ENCODE measurements at regions not wholly inside any gene's neighbourhood (a gene's known extent, or its start where the extent isn't known, plus 50 kb on each side); places are given as distances from the start of the nearest gene placed in this dataset.

DNA sequence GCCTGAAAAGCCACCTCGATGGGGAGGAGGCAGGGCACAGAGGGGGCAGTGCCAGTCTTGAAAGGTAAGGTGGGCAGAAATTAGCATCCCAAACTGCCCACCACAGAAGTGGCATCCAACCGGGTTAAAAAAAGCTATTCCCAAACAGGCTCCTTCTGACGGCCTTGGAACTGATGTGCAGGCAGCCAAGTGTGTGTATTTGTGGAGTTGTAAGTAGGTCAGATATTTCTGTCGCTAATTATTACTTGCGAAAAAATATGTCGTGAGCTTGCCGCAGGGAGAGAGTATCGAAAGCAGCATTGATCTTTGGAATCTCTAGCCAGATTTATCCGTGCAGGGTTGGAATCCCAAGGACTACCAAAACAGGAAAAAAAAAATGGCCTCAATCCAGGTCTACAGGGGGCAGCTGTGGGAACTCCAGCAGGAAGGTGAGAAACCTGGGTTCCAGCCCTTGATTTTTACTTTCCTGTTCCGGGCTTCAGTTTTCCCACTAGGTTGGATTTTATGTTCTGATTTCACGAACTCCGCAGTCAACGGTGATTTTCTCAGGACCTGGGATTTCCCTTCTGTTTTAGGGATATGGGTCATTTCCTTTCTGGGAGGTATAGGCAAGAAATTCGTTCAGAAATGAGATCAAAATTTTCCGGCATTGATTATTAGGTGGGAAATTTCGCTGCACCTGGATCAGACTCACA, 200.8 kb downstream of the RGS3 start:
- DNase-seq = no peak
- intact Hi-C loops (cut with DNase I; ENCODE audit: low total_unique reads) = no loop called here
- TF ChIP-seq POLR2A (IDR thresholded peaks at IDR 0.05) (no peak), POLR2AphosphoS5 (IDR thresholded peaks at IDR 0.05) (no peak)
- TF ChIP-seq, protein P1, sequence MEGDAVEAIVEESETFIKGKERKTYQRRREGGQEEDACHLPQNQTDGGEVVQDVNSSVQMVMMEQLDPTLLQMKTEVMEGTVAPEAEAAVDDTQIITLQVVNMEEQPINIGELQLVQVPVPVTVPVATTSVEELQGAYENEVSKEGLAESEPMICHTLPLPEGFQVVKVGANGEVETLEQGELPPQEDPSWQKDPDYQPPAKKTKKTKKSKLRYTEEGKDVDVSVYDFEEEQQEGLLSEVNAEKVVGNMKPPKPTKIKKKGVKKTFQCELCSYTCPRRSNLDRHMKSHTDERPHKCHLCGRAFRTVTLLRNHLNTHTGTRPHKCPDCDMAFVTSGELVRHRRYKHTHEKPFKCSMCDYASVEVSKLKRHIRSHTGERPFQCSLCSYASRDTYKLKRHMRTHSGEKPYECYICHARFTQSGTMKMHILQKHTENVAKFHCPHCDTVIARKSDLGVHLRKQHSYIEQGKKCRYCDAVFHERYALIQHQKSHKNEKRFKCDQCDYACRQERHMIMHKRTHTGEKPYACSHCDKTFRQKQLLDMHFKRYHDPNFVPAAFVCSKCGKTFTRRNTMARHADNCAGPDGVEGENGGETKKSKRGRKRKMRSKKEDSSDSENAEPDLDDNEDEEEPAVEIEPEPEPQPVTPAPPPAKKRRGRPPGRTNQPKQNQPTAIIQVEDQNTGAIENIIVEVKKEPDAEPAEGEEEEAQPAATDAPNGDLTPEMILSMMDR (IDR thresholded peaks at IDR 0.05 in 8 of 11, conservative IDR thresholded peaks at IDR 0.05 in 3 of 11) = no peak
- Histone ChIP-seq H3K27ac (no peak overlapping the region), H3K4me1 (no peaks in the 10 kb centered on the region), H3K27me3 (replicated peaks in 1 of 7) (peaks cover 0 to 12% (median 0%) of the 10 kb centered on the region in 7 donors), H3K9me3 (no peaks in the 10 kb centered on the region), H3K4me3 (no peak overlapping the region), H3K36me3 (no peaks in the 10 kb centered on the region)
- 73 to 89% (median 82%) methylated on average over 16 of the region's 16 CpGs for WGBS, 5 donors

DNA sequence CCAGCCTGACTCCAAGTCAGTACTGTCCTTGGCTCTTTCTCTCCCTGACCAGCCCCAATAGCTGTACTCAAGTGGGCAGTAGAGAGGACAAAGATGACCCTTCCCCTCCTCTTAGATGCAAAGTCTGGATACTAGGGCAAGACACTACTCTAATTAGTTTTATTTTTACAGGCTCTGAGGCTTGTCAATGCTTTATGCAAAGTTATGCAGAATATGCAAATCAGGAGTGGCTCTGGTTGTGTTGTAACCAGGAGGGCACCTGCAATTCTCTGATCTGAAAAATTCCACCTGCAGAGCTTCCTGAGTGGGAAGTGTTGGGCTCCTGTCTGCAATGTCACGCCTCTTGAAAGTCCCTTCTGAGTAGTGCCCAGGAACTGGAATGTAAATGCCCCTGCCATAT, 201.5 kb downstream of the RGS3 start:
- H3K27ac ChIP-seq = no peak overlapping the region
- WGBS, 5 donors = 82 to 100% (median 88%) methylated on average over 1 of the region's 1 CpG
- H3K4me1 ChIP-seq = no peaks in the 10 kb centered on the region
- intact Hi-C loops (cut with DNase I; ENCODE audit: low total_unique reads) = no loop called here
- no peaks in the 10 kb centered on the region for H3K9me3 ChIP-seq
- peaks cover 0 to 5% (median 0%) of the 10 kb centered on the region in 7 donors for H3K27me3 ChIP-seq (replicated peaks in 1 of 7)
- TF ChIP-seq, protein P1 (IDR thresholded peaks at IDR 0.05 in 8 of 11, conservative IDR thresholded peaks at IDR 0.05 in 3 of 11) = no peak
- TF ChIP-seq POLR2AphosphoS5 (IDR thresholded peaks at IDR 0.05) = no peak
- no peak for TF ChIP-seq POLR2A (IDR thresholded peaks at IDR 0.05)
- H3K4me3 ChIP-seq = no peak overlapping the region
- no peak for DNase-seq
- no peaks in the 10 kb centered on the region for H3K36me3 ChIP-seq

DNA sequence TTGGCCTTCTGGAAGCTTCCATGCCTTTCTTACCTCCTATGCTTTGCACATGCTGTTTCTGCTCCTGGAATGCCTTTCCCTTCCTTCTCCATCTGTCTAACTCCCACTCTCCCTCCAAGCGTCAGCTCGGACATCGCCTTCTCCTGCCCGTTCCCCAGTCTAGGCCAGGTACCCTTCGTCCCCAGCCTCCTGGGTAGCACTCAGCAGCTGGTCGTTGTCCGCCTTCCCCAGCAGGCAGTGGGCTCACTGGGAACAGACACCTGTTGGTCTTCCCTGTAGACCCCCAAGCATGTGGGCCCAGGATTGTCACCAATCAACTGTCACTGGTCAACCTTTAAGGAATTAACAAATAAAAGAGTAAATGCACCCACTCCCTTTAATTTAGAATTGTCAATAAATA, 202.2 kb downstream of the RGS3 start:
- no peak for DNase-seq
- H3K4me3 ChIP-seq = no peak overlapping the region
- no peaks in the 10 kb centered on the region for H3K4me1 ChIP-seq
- TF ChIP-seq POLR2A (IDR thresholded peaks at IDR 0.05) (no peak), POLR2AphosphoS5 (IDR thresholded peaks at IDR 0.05) (no peak)
- TF ChIP-seq, protein P1 (IDR thresholded peaks at IDR 0.05 in 8 of 11, conservative IDR thresholded peaks at IDR 0.05 in 3 of 11) = no peak
- no peaks in the 10 kb centered on the region for H3K36me3 ChIP-seq
- intact Hi-C loops (cut with DNase I; ENCODE audit: low total_unique reads) = no loop called here
- H3K27ac ChIP-seq = no peak overlapping the region
- peaks cover 0 to 5% (median 0%) of the 10 kb centered on the region in 7 donors for H3K27me3 ChIP-seq (replicated peaks in 1 of 7)
- 88 to 98% (median 91%) methylated on average over 7 of the region's 7 CpGs for WGBS, 5 donors
- no peaks in the 10 kb centered on the region for H3K9me3 ChIP-seq

DNA sequence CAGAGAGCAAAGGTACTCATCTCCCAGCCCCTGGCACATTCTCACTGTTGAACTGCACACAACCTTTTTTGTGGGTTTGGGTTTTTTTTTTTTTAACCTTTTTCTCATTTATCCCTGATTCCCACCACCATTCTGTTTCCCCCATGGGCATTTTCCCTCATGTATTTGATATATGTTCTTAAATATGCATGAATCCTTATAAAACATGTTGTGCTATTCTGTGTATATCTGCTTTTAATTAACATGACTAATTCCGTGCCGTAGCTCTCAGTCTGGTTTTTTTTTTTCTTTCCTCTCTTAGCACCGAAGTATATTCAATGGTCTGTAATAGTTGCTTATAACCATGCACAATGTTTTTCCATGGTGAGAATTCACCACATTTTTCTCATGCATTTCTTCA, 204.5 kb downstream of the RGS3 start:
- Histone ChIP-seq H3K27ac (no peak overlapping the region), H3K36me3 (no peaks in the 10 kb centered on the region), H3K9me3 (no peaks in the 10 kb centered on the region), H3K4me1 (no peaks in the 10 kb centered on the region), H3K27me3 (replicated peaks in 1 of 7) (peaks cover 0 to 1% (median 0%) of the 10 kb centered on the region in 7 donors), H3K4me3 (no peak overlapping the region)
- WGBS, 5 donors = 89 to 94% (median 93%) methylated on average over 3 of the region's 3 CpGs
- no peak for DNase-seq
- intact Hi-C loops (cut with DNase I; ENCODE audit: low total_unique reads) = no loop called here
- TF ChIP-seq POLR2AphosphoS5 (IDR thresholded peaks at IDR 0.05) = no peak
- TF ChIP-seq, protein P1 (IDR thresholded peaks at IDR 0.05 in 8 of 11, conservative IDR thresholded peaks at IDR 0.05 in 3 of 11) = no peak
- TF ChIP-seq POLR2A (IDR thresholded peaks at IDR 0.05) = no peak

All from spleen (tissue), 11 donors.